HepG2 (cell line): ENCODE measurements at regions not wholly inside any gene's neighbourhood (a gene's known extent, or its start where the extent isn't known, plus 50 kb on each side); places are given as distances from the start of the nearest gene placed in this dataset.

ENCODE experiments used
- ATAC-seq: fragments of 200-7000 bp; cut with Tn5 transposase; 3 replicates; pipeline ENCODE4 v1.9.1; 2020; ENCODE audit warnings: mild to moderate bottlenecking, moderate library complexity
- BruUV-seq: library from RNA; stranded (reverse); fragments of 400-500 nt; replicated peaks from 2 replicates; lab custom pipeline; 2021; lab: Mats Ljungman, UMichigan
- CTCF ChIA-PET: fragments of 300-600 bp; formaldehyde crosslinking; extraction: SDS; loops from one replicate; lab custom pipeline; 2021; ENCODE audit warnings: low total read pairs, inconsistent platforms, low intra/inter-chr PET ratio; lab: Yijun Ruan, JAX
- POLR2A ChIA-PET: fragments of 350-600 bp; sonication (Branson Sonifier 250); formaldehyde crosslinking; loops from one replicate; lab custom pipeline; 2020; ENCODE audit warnings: antibody characterized with exemption, inconsistent platforms; lab: Yijun Ruan, JAX
- DNase-seq: peaks from one replicate; pipeline ENCODE4 v3.0.0-alpha.2; 2015; ENCODE audit warnings: low spot score
- FAIRE-seq: peaks from 3 replicates; lab custom pipeline; 2011; peaks lifted over from hg19 to GRCh38; lab: Jason Lieb, UNC
- H2AFZ ChIP-seq: one replicate; pipeline ENCODE4 v1.6.1; 2011; ENCODE audit warnings: low read length, inconsistent platforms
- H3K27ac ChIP-seq: fragments of 300-600 bp; 3 replicates; pipeline ENCODE4 v1.8.0; 2011; ENCODE audit warnings: mixed run types, mild to moderate bottlenecking, mixed read lengths, low read length, inconsistent platforms; ENCODE audit not compliant: insufficient read depth; ENCODE audit errors: extremely low read length
- H3K27me3 ChIP-seq, 2 experiments: fragments of 200-600 bp in 1 of 2; 2 replicates in 1 of 2; 3 replicates in 1 of 2; pipeline versions ENCODE4 v1.6.0 to v1.8.0; 2011; ENCODE audit warnings: low read length in 2 of 2, mild to moderate bottlenecking in 2 of 2, moderate library complexity in 2 of 2, inconsistent platforms in 1 of 2; ENCODE audit not compliant: insufficient read depth in 2 of 2, control insufficient read depth in 1 of 2
- H3K36me3 ChIP-seq, 2 experiments: fragments of 200-600 bp in 1 of 2; replicated peaks in 1 of 2; 2 replicates in 1 of 2; 3 replicates in 1 of 2; pipeline versions ENCODE4 v1.5.1 to v1.8.0; 2011; ENCODE audit warnings: low read length in 2 of 2, inconsistent platforms in 1 of 2; ENCODE audit not compliant: insufficient read depth in 2 of 2, control insufficient read depth in 1 of 2
- H3K4me1 ChIP-seq: 2 replicates; pipeline ENCODE4 v1.5.1; 2012; ENCODE audit warnings: low read length, inconsistent platforms; ENCODE audit not compliant: insufficient read depth
- H3K4me2 ChIP-seq: 2 replicates; pipeline ENCODE4 v1.6.0; 2011; ENCODE audit warnings: low read depth, low read length, inconsistent platforms
- H3K4me3 ChIP-seq, 3 experiments: fragments of 200-600 bp in 1 of 3; sonication (generic), shearing (Covaris generic) in 1 of 3; replicated peaks in 1 of 3; 2 replicates each; pipeline ENCODE4 v1.5.1; 2011 to 2016; ENCODE audit warnings: low read length in 3 of 3, inconsistent platforms in 2 of 3, low read depth in 2 of 3, mild to moderate bottlenecking in 2 of 3, control low read depth in 1 of 3, mixed read lengths in 1 of 3; ENCODE audit not compliant: insufficient read depth in 1 of 3
- H3K79me2 ChIP-seq: one replicate; pipeline ENCODE4 v1.6.1; 2011; ENCODE audit warnings: low read length, inconsistent platforms; ENCODE audit not compliant: insufficient read depth
- H3K9ac ChIP-seq: 2 replicates; pipeline ENCODE4 v1.6.0; 2011; ENCODE audit warnings: mild to moderate bottlenecking, low read depth, low read length, inconsistent platforms; ENCODE audit not compliant: insufficient read depth
- H3K9me3 ChIP-seq: 2 replicates; pipeline ENCODE4 v1.5.1; 2012; ENCODE audit warnings: mild to moderate bottlenecking, low read length
- H4K20me1 ChIP-seq: 2 replicates; pipeline ENCODE4 v1.6.0; 2011; ENCODE audit warnings: inconsistent platforms, mild to moderate bottlenecking, low read length, moderate library complexity; ENCODE audit not compliant: insufficient read depth
- E2F2 ChIP-seq: sonication (generic); formaldehyde crosslinking; IDR thresholded peaks from 2 replicates; pipeline ENCODE4 v1.4.0; 2020; ENCODE audit warnings: missing genetic modification reagents, borderline replicate concordance
- EHMT2 ChIP-seq: fragments of 200-600 bp; sonication (generic); IDR thresholded peaks from 2 replicates; pipeline ENCODE4 v1.7.0; 2017; ENCODE audit warnings: antibody characterized with exemption, low read depth, low read length, borderline replicate concordance
- GATAD1 ChIP-seq: IDR thresholded peaks from 2 replicates; pipeline ENCODE4 v1.6.1; 2016; ENCODE audit warnings: missing genetic modification reagents, missing compliant biosample characterization
- HHEX ChIP-seq: IDR thresholded peaks from 2 replicates; pipeline ENCODE4 v1.6.1; 2016; ENCODE audit warnings: control low read depth
- KDM3A ChIP-seq: IDR thresholded peaks from 2 replicates; pipeline ENCODE4 v1.6.1; 2018; ENCODE audit warnings: low read depth, missing compliant biosample characterization
- MEIS2 ChIP-seq: sonication (generic); formaldehyde crosslinking; IDR thresholded peaks from 2 replicates; pipeline ENCODE4 v1.9.0; 2021; ENCODE audit warnings: mild to moderate bottlenecking, missing genetic modification reagents
- NKX3-1 ChIP-seq: sonication (generic); formaldehyde crosslinking; IDR thresholded peaks from 2 replicates; pipeline ENCODE4 v1.5.0; 2020; ENCODE audit warnings: missing genetic modification reagents
- RFX3 ChIP-seq: IDR thresholded peaks from 2 replicates; pipeline ENCODE4 v1.6.1; 2016; ENCODE audit warnings: missing biosample characterization, missing genetic modification reagents
- ZFYVE20 ChIP-seq: sonication (generic); formaldehyde crosslinking; IDR thresholded peaks from 2 replicates; pipeline ENCODE4 v1.8.0; 2023; ENCODE audit warnings: low read depth, mild to moderate bottlenecking, moderate library complexity, missing genetic modification reagents, borderline replicate concordance
- ZNF232 ChIP-seq: sonication (generic); formaldehyde crosslinking; IDR thresholded peaks from 2 replicates; pipeline ENCODE4 v1.4.0; 2020; ENCODE audit warnings: missing genetic modification reagents, borderline replicate concordance
- ZNF382 ChIP-seq: sonication (generic); formaldehyde crosslinking; IDR thresholded peaks from 2 replicates; pipeline ENCODE4 v1.5.0; 2020; ENCODE audit warnings: missing genetic modification reagents, mild to moderate bottlenecking, borderline replicate concordance
- ZNF678 ChIP-seq: sonication (generic); formaldehyde crosslinking; IDR thresholded peaks from 2 replicates; pipeline ENCODE4 v1.4.0; 2020; ENCODE audit warnings: mild to moderate bottlenecking, missing genetic modification reagents
- ZNF713 ChIP-seq: sonication (generic); formaldehyde crosslinking; IDR thresholded peaks from 2 replicates; pipeline ENCODE4 v1.4.0; 2020; ENCODE audit warnings: mild to moderate bottlenecking, missing genetic modification reagents
- ZNF780A ChIP-seq: sonication (generic); formaldehyde crosslinking; IDR thresholded peaks from 2 replicates; pipeline ENCODE4 v1.8.0; 2022; ENCODE audit warnings: mild to moderate bottlenecking, missing genetic modification reagents, moderate library complexity
- WGBS: methylation state at CpG from one replicate; pipeline ENCODE4 v1.1.6; 2017; ENCODE audit warnings: low lambda C conversion rate; 5-methylcytosine and 5-hydroxymethylcytosine counted together
- in situ Hi-C: cut with HindIII; loops from 2 replicates; pipeline ENCODE4 v1.10.0; 2017; ENCODE audit warnings: low pct_unique_long_range_greater_than_20kb; ENCODE audit not compliant: extremely low pct_ligation_motif_present
- intact Hi-C: fragments of 100-400 bp; cut with micrococcal nuclease; formaldehyde crosslinking; loops from one replicate; pipeline ENCODE4 v1.10.0; 2022; ENCODE audit not compliant: unreplicated experiment

GRCh38 chr10:21290499-21291160 lies 234.9 kb downstream of the SKIDA1 start:
- BruUV-seq = no TSS peak
- H3K9ac ChIP-seq = no peak overlapping the region
- 92% methylated on average over 2 of the region's 2 CpGs for WGBS
- in situ Hi-C loops = loop anchor here (25.0 kb wide), 2 partner anchors 197 to 447 kb away; no protein-coding TSS in a partner anchor
- H3K36me3 ChIP-seq = no peaks in the 10 kb centered on the region
- no peak for TF ChIP-seq ZNF382 (CRISPR knock-in tag)
- no peaks in the 10 kb centered on the region for H4K20me1 ChIP-seq
- DNase-seq (no peak), ATAC-seq (no peak), FAIRE-seq (no peak)
- H3K9me3 ChIP-seq = no peaks in the 10 kb centered on the region
- no peak overlapping the region for H2AFZ ChIP-seq
- H3K27me3 ChIP-seq = peaks cover 0 to 10% of the 10 kb centered on the region in 2 experiments; a peak in 3 of 5 replicates
- no peak overlapping the region for H3K4me2 ChIP-seq
- CTCF ChIA-PET = no interaction called here
- no peak overlapping the region for H3K4me3 ChIP-seq
- peaks cover 13% of the 10 kb centered on the region for H3K4me1 ChIP-seq
- intact Hi-C loops = no loop called here
- H3K79me2 ChIP-seq = no peaks in the 10 kb centered on the region
- POLR2A ChIA-PET = no interaction called here
- no peak overlapping the region for H3K27ac ChIP-seq

- ChIA-PET CTCF (no interaction called here), POLR2A (no interaction called here)
- Histone ChIP-seq H3K4me2 (no peak overlapping the region), H4K20me1 (no peaks in the 10 kb centered on the region), H3K27me3 (peaks cover 0 to 10% of the 10 kb centered on the region in 2 experiments; a peak in 3 of 5 replicates), H3K36me3 (no peaks in the 10 kb centered on the region), H3K79me2 (no peaks in the 10 kb centered on the region), H3K27ac (no peak overlapping the region), H3K9me3 (no peaks in the 10 kb centered on the region), H3K4me1 (peaks cover 13% of the 10 kb centered on the region), H3K9ac (no peak overlapping the region), H2AFZ (no peak overlapping the region), H3K4me3 (no peak overlapping the region)
- FAIRE-seq (no peak), DNase-seq (no peak), ATAC-seq (no peak)
- no TSS peak for BruUV-seq
- in situ Hi-C loops = loop anchor here (25.0 kb wide), 2 partner anchors 197 to 447 kb away; no protein-coding TSS in a partner anchor
- intact Hi-C loops = no loop called here
- WGBS = 42% methylated on average over 1 of the region's 1 CpG
- TF ChIP-seq EHMT2 (no peak), KDM3A (CRISPR knock-in tag) (no peak), ZNF232 (no peak), MEIS2 (CRISPR knock-in tag) (no peak), ZNF713 (CRISPR knock-in tag) (no peak), ZFYVE20 (CRISPR knock-in tag) (no peak), RFX3 (CRISPR knock-in tag) (no peak), ZNF780A (CRISPR knock-in tag) (no peak), HHEX (CRISPR knock-in tag) (no peak), ZNF678 (no peak), GATAD1 (no peak), NKX3-1 (no peak), E2F2 (CRISPR knock-in tag) (no peak)
Observed at GRCh38 chr10:21289961-21290360, 235.5 kb downstream of the SKIDA1 start.
